IMR-90 (cell line): ENCODE measurements at regions not wholly inside any gene's neighbourhood (a gene's known extent, or its start where the extent isn't known, plus 50 kb on each side); places are given as distances from the start of the nearest gene placed in this dataset.

ENCODE experiments used
- BHLHE40 ChIP-seq: fragments of 150-350 bp; IDR thresholded peaks from 2 replicates; pipeline ENCODE4 v1.6.1; 2016; ENCODE audit warnings: mild to moderate bottlenecking, low read depth, low read length
- CEBPB ChIP-seq: IDR thresholded peaks from 2 replicates; pipeline ENCODE4 v1.6.1; 2012; ENCODE audit warnings: low read depth, low read length, improper control_type of control experiment
- FOS ChIP-seq: fragments of 150-350 bp; IDR thresholded peaks from 2 replicates; pipeline ENCODE4 v1.6.1; 2016; ENCODE audit warnings: low read depth, low read length
- MAFK ChIP-seq: IDR thresholded peaks from 2 replicates; pipeline ENCODE4 v1.6.1; 2012; ENCODE audit warnings: low read depth, low read length, improper control_type of control experiment
- MAZ ChIP-seq: IDR thresholded peaks from 2 replicates; pipeline ENCODE4 v1.6.1; 2012; ENCODE audit warnings: low read depth, mild to moderate bottlenecking, low read length, improper control_type of control experiment, moderate library complexity, borderline replicate concordance
- MXI1 ChIP-seq: IDR thresholded peaks from 2 replicates; pipeline ENCODE4 v1.6.1; 2012; ENCODE audit warnings: low read depth, mild to moderate bottlenecking, low read length, moderate library complexity, borderline replicate concordance
- NFE2L2 ChIP-seq: fragments of 150-350 bp; IDR thresholded peaks from 2 replicates; pipeline ENCODE4 v1.6.1; 2016; ENCODE audit warnings: low read depth, mild to moderate bottlenecking, low read length
- POLR2A ChIP-seq: IDR thresholded peaks from 2 replicates; pipeline ENCODE4 v1.6.1; 2012; ENCODE audit warnings: mild to moderate bottlenecking, low read depth, low read length
- RAD21 ChIP-seq: IDR thresholded peaks from 2 replicates; pipeline ENCODE4 v1.6.1; 2012; ENCODE audit warnings: low read length, improper control_type of control experiment
- RCOR1 ChIP-seq: IDR thresholded peaks from 2 replicates; pipeline ENCODE4 v1.6.1; 2012; ENCODE audit warnings: mild to moderate bottlenecking, low read length, improper control_type of control experiment; ENCODE audit not compliant: insufficient replicate concordance
- RFX5 ChIP-seq: IDR thresholded peaks from 2 replicates; pipeline ENCODE4 v1.8.0; 2012; ENCODE audit warnings: low read depth, mild to moderate bottlenecking, low read length, moderate library complexity
- TF ChIP-seq, protein P1 (sequence below): conservative IDR thresholded peaks from 2 replicates; pipeline ENCODE4 v1.5.1; 2012; ENCODE audit warnings: mild to moderate bottlenecking, low read depth, low read length, improper control_type of control experiment
- TF ChIP-seq, protein P2 (sequence below): fragments of 150-350 bp; IDR thresholded peaks from 2 replicates; pipeline ENCODE4 v1.6.1; 2017; ENCODE audit warnings: mild to moderate bottlenecking, antibody characterized with exemption, low read length, low read depth
- TF ChIP-seq, protein P3 (sequence below): fragments of 150-350 bp; IDR thresholded peaks from 2 replicates; pipeline ENCODE4 v1.6.1; 2016; ENCODE audit warnings: low read depth, mild to moderate bottlenecking, low read length, moderate library complexity, borderline replicate concordance

DNA sequence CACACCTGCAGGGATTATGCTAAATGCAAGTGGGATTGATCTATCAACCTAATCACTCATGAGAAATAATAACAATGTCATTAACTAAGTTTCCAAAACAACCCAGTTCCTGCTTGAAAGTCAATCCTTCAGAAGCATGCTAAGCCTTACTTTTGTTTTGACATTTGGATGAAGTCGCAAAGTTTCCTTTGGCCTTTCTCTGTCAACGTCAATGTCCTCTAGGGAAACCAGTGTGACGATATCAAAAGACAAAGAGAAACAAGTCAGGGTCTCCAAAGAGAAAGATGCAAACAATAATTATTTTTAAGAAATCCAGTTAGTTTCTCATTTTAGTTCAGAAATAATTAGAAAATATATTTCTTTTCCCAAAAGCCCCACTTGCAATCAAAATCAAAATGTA, 86.7 kb upstream of the SRD5A3 start:
- TF ChIP-seq, protein P1, sequence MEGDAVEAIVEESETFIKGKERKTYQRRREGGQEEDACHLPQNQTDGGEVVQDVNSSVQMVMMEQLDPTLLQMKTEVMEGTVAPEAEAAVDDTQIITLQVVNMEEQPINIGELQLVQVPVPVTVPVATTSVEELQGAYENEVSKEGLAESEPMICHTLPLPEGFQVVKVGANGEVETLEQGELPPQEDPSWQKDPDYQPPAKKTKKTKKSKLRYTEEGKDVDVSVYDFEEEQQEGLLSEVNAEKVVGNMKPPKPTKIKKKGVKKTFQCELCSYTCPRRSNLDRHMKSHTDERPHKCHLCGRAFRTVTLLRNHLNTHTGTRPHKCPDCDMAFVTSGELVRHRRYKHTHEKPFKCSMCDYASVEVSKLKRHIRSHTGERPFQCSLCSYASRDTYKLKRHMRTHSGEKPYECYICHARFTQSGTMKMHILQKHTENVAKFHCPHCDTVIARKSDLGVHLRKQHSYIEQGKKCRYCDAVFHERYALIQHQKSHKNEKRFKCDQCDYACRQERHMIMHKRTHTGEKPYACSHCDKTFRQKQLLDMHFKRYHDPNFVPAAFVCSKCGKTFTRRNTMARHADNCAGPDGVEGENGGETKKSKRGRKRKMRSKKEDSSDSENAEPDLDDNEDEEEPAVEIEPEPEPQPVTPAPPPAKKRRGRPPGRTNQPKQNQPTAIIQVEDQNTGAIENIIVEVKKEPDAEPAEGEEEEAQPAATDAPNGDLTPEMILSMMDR = no peak
- TF ChIP-seq, protein P2, sequence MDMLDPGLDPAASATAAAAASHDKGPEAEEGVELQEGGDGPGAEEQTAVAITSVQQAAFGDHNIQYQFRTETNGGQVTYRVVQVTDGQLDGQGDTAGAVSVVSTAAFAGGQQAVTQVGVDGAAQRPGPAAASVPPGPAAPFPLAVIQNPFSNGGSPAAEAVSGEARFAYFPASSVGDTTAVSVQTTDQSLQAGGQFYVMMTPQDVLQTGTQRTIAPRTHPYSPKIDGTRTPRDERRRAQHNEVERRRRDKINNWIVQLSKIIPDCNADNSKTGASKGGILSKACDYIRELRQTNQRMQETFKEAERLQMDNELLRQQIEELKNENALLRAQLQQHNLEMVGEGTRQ = no peak
- no peak for TF ChIP-seq BHLHE40
- no peak for TF ChIP-seq RCOR1
- no peak for TF ChIP-seq POLR2A
- no peak for TF ChIP-seq RFX5
- TF ChIP-seq, protein P3, sequence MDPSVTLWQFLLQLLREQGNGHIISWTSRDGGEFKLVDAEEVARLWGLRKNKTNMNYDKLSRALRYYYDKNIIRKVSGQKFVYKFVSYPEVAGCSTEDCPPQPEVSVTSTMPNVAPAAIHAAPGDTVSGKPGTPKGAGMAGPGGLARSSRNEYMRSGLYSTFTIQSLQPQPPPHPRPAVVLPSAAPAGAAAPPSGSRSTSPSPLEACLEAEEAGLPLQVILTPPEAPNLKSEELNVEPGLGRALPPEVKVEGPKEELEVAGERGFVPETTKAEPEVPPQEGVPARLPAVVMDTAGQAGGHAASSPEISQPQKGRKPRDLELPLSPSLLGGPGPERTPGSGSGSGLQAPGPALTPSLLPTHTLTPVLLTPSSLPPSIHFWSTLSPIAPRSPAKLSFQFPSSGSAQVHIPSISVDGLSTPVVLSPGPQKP = no peak
- no peak for TF ChIP-seq MAFK
- TF ChIP-seq CEBPB = no peak
- TF ChIP-seq NFE2L2 = no peak
- TF ChIP-seq MXI1 = no peak
- TF ChIP-seq RAD21 = no peak
- no peak for TF ChIP-seq FOS
- TF ChIP-seq MAZ = no peak
